ENCODE measurements at regions not wholly inside any gene's neighbourhood (a gene's known extent, or its start where the extent isn't known, plus 50 kb on each side); places are given as distances from the start of the nearest gene placed in this dataset.
"Not testable (repeated sequence)": the region's sequence is repeated elsewhere in the genome, so short reads cannot be mapped to it uniquely, and the experiment has no call there.

DNA sequence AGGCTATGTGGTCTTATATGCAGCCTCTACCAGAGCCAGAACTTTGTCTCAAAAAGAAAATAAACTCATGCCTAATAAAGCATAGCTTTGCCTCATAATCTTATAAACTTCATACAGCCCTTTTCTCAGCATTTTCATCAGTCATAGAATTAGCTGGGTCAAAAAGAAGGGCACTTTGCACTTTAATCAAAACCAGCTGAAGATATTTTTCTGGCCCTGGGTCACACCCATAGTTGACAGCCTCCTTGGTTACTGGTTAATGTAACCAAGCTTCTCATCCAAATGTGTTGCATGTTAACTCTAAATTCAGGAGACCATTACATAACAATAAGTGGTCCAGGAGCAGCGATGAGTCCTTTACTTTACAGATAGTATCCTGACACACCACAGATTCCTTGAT, 558.2 kb downstream of the FLRT2 start:
- no peak for DNase-seq

DNA sequence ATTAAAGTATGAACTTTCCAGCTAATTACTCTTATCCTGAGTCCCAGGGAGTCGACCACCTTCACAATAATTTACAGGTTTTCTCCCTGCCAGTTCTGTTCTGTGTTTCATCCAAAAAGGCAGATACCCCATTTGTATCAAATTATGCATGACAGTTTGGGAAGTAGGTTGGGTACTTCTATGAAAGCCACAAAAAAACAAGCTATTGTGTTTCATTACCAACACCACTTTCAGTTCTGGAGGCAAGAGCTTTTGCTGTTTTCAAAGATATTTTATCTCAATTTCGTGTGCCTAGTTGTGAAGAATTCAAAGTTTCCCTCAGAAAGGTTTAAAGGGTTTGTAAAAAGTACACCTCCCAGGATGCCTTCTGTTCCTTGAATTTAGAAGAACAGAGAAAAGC, 557.4 kb downstream of the FLRT2 start:
- DNase-seq: no peak

DNA sequence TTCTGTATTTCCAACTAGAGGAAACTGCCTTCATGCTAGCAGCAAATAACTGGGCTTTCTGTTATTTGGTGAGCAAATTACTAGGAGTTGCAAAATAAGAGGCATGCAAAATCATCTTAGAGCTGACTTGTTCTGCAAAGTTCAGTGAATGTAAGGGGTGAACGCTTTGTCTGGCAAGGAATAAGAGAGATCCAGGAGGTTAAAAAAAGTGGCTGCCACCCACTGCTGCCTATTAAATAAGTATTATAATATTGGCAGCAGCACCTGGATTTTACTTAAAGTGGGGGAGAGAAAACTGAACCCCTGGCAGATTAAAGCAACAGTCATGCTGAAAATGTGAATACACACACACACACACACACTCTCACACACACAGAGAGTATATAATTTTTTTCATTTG, 557.0 kb downstream of the FLRT2 start:
- DNase-seq: no peak

DNA sequence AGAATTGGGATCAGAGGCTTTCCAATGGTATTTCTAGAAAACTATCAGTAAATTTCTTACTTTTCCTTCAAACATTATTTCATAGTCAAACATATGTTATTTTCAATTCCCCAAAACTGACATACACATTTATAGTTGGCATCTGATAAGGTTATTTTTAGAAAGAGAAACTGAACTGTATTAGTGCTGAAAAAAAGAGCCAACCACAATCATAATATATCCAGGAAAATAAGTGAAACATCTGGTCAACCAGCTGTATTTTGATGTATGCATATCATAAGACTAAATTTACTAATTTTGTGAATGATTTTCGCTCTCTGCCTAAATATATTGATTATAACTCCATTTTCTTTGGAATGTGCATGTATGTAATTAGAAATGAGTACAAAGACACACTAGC, 554.2 kb downstream of the FLRT2 start:
- no peak for DNase-seq

DNA sequence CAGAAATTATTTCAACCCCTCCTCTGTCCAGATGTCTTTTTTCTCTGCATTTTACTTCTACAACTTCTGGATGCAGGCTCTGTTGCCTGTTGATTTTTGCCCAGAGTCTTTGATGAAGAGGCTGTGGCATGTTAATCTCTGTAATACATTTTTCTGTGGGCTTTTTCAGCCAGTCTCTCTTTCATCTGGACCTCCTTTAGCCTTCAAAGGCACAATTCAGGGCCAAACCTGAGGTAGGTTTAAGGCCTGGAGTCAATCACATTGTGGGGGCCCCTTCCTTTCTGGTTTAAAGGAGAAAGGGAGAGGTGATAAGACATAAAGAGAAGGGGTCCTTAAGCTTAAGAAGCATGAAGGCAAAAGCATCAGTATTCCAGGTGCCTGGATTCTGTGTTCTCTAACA, 553.7 kb downstream of the FLRT2 start:
- no peak for DNase-seq

DNA sequence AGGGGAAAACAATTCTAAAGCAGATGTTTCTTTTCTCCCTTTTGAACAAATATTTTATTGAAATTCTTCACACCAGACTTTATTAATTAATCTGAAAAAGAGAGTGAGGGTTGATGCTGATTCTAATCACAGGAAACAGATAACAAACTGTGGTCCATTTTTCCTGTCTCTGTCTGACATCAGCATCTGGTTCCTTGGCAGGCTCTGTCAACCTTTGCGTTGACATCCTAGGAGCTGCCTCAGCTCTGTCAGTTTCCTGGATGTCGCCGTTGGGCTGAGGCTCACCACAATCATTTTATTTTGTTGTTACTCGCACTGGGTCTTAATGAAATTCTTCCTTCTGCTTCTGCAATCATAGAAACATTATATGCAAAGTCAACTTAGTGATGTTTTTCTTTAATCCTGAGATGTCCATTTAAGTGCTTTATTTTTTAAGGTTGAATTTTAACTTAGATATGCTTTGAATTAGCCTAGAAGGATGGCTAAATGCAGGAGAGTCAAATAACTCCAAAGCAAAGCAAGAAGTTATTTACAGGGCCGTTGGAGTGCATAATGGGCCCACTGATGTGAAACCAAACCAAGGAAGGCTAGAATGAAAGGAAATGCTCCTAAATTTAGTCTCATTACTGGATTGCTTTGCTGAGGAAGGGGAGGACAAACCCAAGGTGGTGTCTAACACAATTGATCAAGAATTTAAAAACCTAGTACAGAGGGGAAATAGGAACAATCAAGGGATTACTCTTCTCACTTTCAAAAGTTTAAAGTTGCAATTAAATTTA, 542.4 kb downstream of the FLRT2 start:
- no peak for DNase-seq

DNA sequence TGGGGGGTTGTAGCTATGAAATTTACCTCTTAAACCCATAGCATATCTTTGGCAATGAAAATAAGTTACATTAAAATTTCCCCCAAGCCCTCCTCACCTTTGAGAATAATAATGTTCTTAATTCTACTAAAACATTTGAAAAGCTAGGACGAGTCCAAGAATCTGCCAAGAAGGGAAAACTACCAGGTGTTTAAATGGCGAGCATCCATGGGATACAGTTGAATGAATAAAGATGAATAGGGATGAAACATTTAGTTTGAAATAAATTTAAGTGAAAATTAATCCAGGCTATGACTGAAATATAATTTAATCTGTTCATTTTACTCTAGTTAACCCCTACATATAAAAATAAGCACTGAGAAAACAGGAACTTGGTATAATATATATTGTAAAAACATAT, 536.7 kb downstream of the FLRT2 start:
- DNase-seq: no peak

DNA sequence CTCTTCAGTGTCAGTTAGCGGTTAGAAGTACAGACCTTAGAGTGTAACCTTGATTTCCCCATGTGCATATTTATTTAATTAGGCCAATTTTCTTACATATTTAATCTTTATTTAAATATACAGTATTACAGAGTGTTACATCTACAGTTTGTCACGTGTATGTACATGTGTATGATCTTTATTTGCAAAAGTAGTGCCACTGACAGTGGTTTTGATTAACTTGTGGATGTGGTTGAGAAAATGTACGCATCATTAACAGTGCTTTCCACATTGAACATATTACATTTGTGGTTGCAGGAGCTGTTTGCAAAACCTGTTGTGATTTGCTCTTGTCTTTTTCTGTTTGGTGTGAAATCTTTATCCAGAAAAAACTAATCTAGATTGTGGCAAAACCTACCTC, 535.5 kb downstream of the FLRT2 start:
- no peak for DNase-seq

DNA sequence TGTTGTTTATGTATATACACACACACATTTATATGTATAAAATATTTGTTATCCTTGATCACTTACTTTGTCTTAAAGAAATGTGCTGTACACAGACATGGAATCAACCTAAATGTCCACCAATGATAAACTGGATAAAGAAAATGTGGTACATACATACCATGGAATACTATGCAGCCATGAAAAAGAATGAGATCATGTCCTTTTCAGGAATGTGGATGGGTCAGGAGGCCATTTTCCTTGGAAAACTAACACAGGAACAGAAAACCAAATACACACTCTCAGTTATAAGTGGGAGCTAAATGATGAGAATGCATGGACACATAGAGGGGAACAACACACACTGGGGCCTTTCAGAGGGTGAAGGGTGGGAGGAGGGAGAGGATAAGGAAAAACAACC, 534.7 kb downstream of the FLRT2 start:
- DNase-seq: not testable (repeated sequence)

DNA sequence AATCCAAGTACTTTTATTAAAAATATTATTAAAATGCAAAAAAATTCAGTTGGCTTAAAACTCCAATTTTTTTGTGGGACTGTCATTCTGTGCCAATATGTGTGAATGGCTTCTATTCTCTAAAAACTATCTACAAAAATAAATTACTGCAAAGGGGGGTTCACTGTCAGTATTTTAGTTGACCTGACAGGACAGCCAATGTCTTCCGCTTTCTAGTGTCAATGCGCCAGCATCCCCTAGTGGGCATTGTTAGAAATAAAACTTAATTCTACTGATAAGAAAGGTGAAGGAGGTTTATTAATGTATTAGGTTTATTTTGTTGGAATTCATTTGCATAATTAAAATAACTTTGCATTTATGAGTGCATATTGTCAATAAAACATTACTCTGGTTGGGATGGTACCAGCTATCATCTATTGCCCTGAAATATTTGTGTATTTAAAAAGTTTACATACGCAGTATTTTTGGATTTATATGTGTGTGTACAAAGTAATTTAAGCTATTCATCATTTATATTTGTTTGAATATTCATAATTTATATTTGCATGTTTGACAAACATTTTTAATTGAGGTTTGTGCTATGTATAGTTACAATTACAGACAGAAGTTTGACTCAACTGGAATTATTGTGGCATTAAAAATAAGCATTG, 527.2 kb downstream of the FLRT2 start:
- peak; percentile 29 for DNase-seq

DNA sequence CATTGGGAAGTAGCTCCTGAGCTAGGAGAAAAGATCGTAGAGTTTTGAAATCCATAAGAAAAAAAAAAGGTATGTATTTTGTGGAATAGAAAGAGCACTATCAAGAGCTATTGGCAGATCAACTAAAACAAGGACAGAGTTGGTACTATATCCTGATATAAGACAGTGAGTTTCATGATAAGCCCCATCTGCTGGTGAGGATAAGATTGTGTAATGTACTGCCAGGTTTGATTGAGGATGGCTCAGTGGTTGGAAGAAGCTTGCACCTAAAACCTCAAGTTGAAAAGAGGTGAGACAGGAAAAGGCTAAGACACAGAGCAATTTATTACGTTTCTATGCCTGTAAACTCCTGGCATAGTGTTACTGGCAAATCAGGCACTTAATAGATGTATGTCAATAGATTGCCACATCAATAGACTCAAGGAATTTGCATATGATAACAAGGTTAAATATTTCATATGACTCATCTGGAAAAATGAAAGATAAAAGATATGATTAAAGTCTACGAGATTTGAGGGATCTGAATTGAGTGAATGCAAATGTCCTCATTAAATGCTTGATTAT, 525.6 kb downstream of the FLRT2 start:
- peak; percentile 22 for DNase-seq

DNA sequence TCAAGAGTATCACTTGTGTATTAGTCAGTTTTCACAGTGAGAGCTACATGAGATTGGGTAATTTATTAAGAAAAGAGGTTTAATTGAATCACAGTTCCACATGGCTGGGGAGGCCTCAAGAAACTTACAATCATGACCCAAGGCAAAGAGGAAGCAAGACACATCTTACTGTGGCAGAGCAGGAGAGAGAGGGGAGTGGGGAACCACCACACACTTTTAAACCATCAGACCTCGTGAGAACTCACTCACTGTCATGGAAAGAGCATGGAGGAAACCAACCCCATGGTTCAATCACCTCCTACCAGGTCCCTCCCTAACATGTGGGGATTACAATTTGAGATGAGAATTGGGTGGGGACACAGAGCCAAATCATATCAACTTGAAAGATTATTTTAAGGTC, 522.9 kb downstream of the FLRT2 start:
- DNase-seq: no peak

DNA sequence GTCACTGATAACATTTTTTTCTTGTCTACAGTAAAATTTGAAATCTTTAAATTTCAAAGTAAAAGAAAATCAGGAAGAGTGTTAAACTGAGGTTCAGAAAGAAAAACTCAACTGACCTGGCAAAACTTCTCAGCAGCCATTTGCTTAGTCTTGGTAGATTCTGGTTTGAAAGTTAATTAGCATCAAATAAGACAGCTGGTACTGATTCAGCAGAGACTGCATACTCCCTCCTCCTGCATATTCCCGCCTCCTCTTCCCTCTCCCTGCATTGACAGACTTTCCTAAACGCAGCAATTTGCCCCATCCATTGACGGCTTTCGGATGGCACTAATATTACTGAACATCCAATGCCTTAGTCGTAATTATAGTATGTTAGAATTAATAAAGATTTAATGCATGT, 520.8 kb downstream of the FLRT2 start:
- no peak for DNase-seq

DNA sequence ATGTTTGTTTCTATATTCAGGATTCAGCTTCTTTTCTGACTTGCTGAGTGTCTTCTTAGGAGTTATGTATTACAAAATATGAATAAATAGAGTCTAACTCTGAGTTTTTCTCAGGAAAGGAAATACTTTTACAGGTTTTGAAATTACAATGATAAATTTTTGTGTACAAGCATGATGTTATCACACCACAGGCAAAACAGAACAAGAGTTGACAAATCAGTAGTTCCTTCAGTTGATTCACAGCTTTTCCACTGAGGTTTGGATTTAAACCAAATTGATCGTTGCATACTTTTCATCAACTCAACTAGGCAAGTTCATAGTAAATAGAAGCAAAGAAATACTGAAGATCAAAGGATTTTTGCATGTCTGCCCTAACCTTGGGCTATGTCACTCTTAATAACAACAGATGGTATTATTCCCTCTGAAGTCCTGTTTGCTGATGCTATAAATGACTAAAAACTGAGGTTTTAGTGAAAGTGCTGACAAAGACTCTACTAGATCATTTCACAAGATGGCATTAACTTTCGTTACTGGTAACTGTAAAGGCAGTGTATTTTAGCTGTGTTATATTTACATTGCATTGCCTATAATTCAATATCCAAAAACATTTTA, 520.2 kb downstream of the FLRT2 start:
- DNase-seq: no peak

DNA sequence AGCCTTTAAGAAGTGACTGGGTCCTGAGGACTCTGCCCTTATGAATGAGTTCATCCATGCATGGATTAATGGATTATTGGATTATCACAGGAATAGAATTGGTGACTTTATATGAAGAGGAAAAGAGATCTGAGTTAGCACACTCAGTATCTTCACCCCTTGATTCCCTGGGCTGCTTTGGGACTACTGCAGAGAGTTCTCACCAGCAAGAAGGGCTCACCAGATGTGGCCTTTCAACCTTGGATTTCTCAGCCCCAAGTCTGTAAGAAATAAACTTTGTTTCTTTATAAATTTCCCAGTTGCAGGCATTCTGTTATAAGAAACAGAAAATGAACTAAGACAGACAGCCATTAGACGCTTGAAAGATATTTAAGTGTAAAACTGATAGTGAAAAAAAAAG, 509.2 kb downstream of the FLRT2 start:
- DNase-seq: no peak

DNA sequence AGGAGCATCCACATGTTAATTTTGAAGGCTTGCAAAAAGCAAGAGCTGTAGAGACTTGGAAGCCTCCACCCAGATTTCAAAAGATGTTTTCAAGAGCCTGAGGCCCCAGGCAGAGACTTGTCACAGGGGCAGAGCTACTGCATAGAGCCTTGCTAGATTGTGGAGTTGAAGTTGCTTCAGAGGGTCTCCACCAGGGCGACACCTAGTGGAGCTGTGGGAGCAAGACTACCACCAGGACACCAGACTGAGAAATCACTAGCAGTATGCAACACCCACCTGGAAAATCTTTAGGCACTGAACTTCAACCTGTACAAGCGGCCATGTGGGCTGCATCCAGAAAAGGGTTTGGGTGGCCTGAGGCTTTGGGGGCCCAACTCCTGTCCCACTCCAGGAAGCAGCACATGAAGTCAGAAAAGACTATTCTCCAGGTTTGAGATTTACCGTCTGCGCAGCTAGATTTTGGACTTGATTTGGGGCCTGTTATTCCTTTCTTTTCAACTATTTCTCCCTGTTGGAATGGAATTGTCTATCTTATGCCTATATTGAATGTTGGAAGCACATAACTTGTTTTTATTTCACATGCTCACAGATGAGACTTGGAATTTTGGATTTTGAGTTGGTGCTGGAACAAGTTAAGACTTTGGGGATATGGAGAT, 508.6 kb downstream of the FLRT2 start:
- DNase-seq: peak; percentile 40

DNA sequence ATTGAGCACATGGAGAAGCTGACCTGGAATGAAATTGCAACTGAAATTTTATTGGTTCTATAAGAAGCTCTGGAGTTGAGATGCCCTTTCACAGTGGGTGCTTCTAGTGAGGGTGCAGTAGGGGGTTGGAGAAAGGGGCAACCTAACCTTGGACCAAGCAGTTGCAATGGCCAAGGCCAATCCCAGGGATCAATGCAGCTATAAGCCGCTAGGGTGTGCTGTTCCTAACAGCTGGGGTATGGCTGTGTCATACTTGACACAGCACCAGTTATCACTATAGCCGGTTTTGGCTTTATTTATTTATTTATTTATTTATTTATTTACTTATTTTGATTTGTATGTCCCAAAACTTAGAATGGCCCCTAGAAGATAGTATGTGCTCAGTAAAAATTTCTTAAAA, 505.9 kb downstream of the FLRT2 start:
- no peak for DNase-seq

DNA sequence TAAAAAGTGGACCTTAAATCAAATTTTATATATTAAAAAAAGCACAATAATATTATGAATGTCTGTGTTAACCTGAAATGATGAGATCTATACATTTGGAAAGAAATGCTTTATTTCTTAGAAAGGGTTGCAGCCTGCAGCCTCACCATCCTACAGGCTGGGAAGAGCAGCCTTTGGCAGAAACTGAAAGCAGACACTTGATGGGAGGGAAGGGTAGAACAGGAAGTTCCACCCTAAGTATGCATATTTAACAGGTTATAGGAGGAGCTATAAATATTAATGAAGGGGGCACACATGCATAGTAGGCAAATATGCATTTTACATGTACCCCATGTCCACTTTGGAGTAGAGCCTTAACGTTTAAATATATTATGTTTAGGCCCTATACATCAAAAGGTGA, 498.0 kb downstream of the FLRT2 start:
- no peak for DNase-seq

DNA sequence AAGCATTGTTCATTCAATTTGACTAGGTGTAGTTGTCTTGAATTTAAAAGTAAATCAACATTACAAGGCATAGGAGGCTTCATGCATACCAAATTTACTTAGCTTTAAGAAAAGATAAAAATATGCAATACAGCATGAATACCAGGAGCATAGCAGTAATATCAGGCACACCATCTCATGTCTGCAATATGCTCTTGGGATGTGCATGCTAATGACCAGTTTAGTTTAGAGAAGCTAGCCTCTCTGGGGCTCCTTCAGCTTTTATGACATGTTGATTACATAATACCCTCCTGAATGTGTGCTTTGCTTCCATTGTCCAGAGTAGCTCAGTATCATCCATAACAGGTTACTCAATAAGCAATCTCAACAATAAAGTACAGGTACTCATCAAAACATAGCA, 497.2 kb downstream of the FLRT2 start:
- DNase-seq: no peak

DNA sequence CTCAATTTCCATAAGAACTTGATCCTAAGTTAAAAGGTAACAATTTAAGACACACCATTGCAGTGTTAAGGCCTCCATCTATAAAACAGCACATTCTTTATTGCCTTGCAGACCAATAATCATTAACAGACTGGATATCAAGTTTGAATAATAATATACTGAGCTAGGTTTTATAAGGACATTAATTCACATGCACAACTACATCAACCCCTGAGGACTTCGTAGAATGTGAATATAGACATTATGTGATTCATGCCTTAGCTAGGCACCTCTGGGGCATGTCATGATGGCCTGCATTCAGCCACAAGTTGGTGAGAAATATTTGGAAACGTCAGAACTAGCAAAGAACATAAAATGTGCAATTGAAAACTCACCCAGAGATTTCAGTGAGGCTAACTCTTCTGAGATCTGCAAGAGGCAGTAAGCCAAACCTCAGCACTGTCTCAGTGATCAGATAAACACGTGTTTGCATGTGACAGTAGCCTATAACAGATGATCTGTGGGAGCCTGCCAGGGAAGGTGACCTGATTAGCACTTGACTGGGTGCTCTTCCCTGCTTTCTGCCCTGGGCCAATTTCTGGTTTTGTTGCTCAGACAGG, 492.2 kb downstream of the FLRT2 start:
- no peak for DNase-seq

DNA sequence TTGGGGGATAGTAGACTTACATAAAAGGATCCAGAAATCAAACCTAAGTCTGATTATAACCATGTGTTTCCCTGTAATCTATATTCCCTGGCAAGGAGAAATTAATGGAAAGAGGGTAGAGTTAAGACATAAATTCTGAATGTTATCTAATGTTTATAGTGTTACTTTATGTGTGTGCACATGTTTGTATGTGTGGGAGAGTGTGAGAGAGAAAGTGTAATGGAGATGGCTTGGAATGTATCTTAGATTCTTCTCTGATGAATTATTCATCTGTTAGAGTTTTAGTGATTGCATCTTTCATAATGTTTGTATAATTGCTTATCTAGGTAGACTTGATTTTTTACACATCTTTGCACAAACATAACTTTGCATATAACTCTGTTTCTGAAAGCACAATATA, 490.9 kb downstream of the FLRT2 start:
- no peak for DNase-seq

DNA sequence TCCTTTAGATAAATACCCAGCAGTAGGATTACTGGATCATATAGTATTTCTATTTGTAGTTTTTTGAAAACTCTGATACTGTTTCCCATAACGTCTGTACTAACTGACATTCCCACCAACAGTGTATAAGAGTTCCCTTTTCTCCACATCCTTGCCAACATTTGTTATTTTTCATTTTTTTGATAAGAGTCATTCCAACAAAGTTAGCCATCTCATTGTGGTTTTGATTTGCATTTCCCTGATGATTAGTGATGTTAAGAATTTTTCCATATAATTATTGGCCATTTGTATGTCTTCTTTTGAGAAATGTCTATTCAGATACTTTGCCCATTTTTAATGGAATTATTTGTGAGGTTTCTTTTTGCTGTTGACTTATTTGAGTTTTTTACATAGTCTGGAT, 486.0 kb downstream of the FLRT2 start:
- DNase-seq: no peak

DNA sequence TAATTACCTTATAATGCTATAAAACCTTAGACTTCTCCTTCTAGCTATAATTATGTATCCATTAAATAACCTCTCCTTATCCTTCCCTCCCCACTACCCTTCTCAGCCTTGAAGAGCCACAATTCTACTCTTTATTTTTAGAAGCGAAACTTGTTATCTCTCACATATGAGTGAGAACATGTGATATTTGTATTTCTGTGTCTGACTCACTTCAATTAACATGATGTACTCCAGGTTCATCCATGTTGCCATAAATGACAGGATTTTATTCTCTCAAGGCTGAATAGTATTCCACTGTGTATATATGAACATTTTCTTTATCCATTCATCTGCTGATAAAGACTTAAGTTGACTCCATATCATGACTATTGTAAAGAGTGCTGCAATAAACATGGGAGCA, 485.6 kb downstream of the FLRT2 start:
- no peak for DNase-seq

Measured in NCI-H146 (cell line).